Adrenal gland (tissue), 5 donors: ENCODE measurements at regions not wholly inside any gene's neighbourhood (a gene's known extent, or its start where the extent isn't known, plus 50 kb on each side); places are given as distances from the start of the nearest gene placed in this dataset.

ENCODE experiments used
- CTCF ChIP-seq, 6 experiments: fragments of 450-650 bp in 4 of 6; fragments of 200-600 bp in 2 of 6; sonication (generic) in 1 of 6; IDR thresholded peaks; 1 replicate in 5 of 6; 2 replicates in 1 of 6; pipeline versions ENCODE4 v1.5.1 to v1.8.0; 2016 to 2021; ENCODE audit warnings: antibody characterized with exemption in 6 of 6, mild to moderate bottlenecking in 2 of 6, moderate library complexity in 1 of 6
- POLR2A ChIP-seq, 2 donors: fragments of 450-650 bp; IDR thresholded peaks; one replicate each; pipeline ENCODE4 v1.6.1; 2017; ENCODE audit warnings: antibody characterized with exemption in 2 of 2, mild to moderate bottlenecking in 2 of 2, moderate library complexity in 1 of 2
- donor health status: DM: no; HTN: no; CAD: no.

- TF ChIP-seq POLR2A (IDR thresholded peaks at IDR 0.05), result no peak
- TF ChIP-seq CTCF (IDR thresholded peaks at IDR 0.05), result no peak
These were observed 56.9 kb upstream of the PRPS1 start for GRCh38 chrX:107571296-107571998.
